ENCODE measurements at regions not wholly inside any gene's neighbourhood (a gene's known extent, or its start where the extent isn't known, plus 50 kb on each side); places are given as distances from the start of the nearest gene placed in this dataset.

GRCh38 chr21:43267391-43268085, 98.7 kb downstream of the CRYAA start:
- TF ChIP-seq POLR2A (IDR thresholded peaks at IDR 0.05) = no peak
- TF ChIP-seq, protein P1, sequence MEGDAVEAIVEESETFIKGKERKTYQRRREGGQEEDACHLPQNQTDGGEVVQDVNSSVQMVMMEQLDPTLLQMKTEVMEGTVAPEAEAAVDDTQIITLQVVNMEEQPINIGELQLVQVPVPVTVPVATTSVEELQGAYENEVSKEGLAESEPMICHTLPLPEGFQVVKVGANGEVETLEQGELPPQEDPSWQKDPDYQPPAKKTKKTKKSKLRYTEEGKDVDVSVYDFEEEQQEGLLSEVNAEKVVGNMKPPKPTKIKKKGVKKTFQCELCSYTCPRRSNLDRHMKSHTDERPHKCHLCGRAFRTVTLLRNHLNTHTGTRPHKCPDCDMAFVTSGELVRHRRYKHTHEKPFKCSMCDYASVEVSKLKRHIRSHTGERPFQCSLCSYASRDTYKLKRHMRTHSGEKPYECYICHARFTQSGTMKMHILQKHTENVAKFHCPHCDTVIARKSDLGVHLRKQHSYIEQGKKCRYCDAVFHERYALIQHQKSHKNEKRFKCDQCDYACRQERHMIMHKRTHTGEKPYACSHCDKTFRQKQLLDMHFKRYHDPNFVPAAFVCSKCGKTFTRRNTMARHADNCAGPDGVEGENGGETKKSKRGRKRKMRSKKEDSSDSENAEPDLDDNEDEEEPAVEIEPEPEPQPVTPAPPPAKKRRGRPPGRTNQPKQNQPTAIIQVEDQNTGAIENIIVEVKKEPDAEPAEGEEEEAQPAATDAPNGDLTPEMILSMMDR (IDR thresholded peaks at IDR 0.05) = no peak
